ENCODE measurements at regions not wholly inside any gene's neighbourhood (a gene's known extent, or its start where the extent isn't known, plus 50 kb on each side); places are given as distances from the start of the nearest gene placed in this dataset.

DNA sequence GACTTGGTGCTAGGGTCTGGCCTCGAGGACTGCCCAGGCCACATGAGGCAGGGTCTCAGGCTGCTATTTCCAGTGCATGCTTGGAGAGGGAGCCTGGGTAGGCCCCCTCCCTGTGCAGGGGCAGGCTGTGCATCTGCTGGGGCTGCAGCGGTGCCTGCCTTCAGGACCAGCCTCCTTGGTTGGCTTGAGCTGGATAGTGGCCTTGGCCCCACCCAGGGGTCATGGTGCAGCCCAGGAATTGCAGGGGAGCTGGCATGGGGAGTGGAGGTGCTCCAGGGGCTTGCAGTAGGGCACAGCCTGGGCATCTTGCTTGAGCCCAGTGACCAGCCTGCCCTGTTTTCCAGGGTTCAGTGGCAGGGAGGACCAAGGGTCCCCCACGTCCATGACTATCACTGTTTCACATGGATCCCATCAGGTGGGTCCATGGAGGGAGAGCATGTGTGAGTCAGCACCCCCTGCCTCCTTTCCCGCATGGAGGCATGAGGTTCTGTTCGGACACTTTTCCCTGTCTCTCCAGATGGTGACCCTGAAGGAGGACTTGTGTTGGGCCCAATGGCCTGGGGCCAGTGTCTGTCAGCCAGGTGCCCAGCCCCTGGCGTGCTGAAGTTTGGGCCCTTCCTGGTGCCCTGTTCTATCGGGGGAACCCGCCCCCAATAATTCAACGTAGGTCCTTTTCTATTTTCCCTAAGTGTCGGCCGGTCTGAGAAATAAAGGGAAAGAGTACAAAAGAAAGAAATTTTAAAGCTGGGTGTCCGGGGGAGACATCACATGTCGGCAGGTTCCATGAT, 218.6 kb downstream of the SNRPN start:
- H3K27ac ChIP-seq (ENCODE audit: insufficient read depth, low read length), result no peak overlapping the region
- no peaks in the 10 kb centered on the region for H3K4me1 ChIP-seq (ENCODE audit: control insufficient read depth, insufficient read depth, low read length)
- in situ Hi-C loops (cut with MboI; ENCODE audit: low sequenced_read_pairs), result loop anchor here (25.0 kb wide), 1 partner anchor 1089 kb away; no protein-coding TSS in a partner anchor
- no peak overlapping the region for H2BK20ac ChIP-seq (ENCODE audit: low read depth, low read length)
- no peak overlapping the region for H2BK120ac ChIP-seq (ENCODE audit: low read depth, low read length)
- H3K79me1 ChIP-seq (ENCODE audit: low read depth in 1 of 2, low read length in 2 of 2), result no peaks in the 10 kb centered on the region
- H2BK5ac ChIP-seq (ENCODE audit: low read depth, low read length, poor library complexity, severe bottlenecking), result no peak overlapping the region
- H4K8ac ChIP-seq (ENCODE audit: low read depth in 2 of 2, low read length in 2 of 2), result no peak overlapping the region
- 92% methylated on average over 2 of the region's 13 CpGs; no CpG with 5 or more reads in 1 of the 2 experiments for WGBS, 2 experiments (ENCODE audit: extremely low coverage in 2 of 2, insufficient read length in 1 of 2)
- POLR2A ChIA-PET (ENCODE audit: unreplicated experiment), result no interaction called here
- no peak for TF ChIP-seq MAFK (IDR thresholded peaks at IDR 0.05; ENCODE audit: low read depth, low read length)
- no peak for TF ChIP-seq MAZ (IDR thresholded peaks at IDR 0.05; ENCODE audit: borderline replicate concordance, low read depth, low read length)
- TF ChIP-seq, protein P1, sequence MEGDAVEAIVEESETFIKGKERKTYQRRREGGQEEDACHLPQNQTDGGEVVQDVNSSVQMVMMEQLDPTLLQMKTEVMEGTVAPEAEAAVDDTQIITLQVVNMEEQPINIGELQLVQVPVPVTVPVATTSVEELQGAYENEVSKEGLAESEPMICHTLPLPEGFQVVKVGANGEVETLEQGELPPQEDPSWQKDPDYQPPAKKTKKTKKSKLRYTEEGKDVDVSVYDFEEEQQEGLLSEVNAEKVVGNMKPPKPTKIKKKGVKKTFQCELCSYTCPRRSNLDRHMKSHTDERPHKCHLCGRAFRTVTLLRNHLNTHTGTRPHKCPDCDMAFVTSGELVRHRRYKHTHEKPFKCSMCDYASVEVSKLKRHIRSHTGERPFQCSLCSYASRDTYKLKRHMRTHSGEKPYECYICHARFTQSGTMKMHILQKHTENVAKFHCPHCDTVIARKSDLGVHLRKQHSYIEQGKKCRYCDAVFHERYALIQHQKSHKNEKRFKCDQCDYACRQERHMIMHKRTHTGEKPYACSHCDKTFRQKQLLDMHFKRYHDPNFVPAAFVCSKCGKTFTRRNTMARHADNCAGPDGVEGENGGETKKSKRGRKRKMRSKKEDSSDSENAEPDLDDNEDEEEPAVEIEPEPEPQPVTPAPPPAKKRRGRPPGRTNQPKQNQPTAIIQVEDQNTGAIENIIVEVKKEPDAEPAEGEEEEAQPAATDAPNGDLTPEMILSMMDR (conservative IDR thresholded peaks at IDR 0.05; ENCODE audit: low read depth, low read length), result no peak
- TF ChIP-seq FOS (IDR thresholded peaks at IDR 0.05; ENCODE audit: low read depth, low read length), result no peak
- TF ChIP-seq POLR2A (IDR thresholded peaks at IDR 0.05; ENCODE audit: low read depth, low read length), result no peak
- TF ChIP-seq CEBPB (IDR thresholded peaks at IDR 0.05; ENCODE audit: low read depth, low read length), result no peak
- TF ChIP-seq SMC3 (IDR thresholded peaks at IDR 0.05; ENCODE audit: low read depth, low read length), result no peak
- no peak for TF ChIP-seq NFE2L2 (IDR thresholded peaks at IDR 0.05; ENCODE audit: low read depth, low read length)
- TF ChIP-seq MXI1 (IDR thresholded peaks at IDR 0.05; ENCODE audit: borderline replicate concordance, low read depth, low read length), result no peak
- TF ChIP-seq, protein P2, sequence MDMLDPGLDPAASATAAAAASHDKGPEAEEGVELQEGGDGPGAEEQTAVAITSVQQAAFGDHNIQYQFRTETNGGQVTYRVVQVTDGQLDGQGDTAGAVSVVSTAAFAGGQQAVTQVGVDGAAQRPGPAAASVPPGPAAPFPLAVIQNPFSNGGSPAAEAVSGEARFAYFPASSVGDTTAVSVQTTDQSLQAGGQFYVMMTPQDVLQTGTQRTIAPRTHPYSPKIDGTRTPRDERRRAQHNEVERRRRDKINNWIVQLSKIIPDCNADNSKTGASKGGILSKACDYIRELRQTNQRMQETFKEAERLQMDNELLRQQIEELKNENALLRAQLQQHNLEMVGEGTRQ (IDR thresholded peaks at IDR 0.05; ENCODE audit: low read depth, low read length), result no peak
- no peak for TF ChIP-seq BHLHE40 (IDR thresholded peaks at IDR 0.05; ENCODE audit: low read depth, low read length)
- TF ChIP-seq RCOR1 (IDR thresholded peaks at IDR 0.05; ENCODE audit: insufficient replicate concordance, low read length), result no peak
- no peak for TF ChIP-seq RFX5 (IDR thresholded peaks at IDR 0.05; ENCODE audit: low read depth, low read length)
- no peak for TF ChIP-seq RAD21 (IDR thresholded peaks at IDR 0.05; ENCODE audit: low read length)
- TF ChIP-seq CHD1 (IDR thresholded peaks at IDR 0.05; ENCODE audit: low read depth, low read length), result no peak
- no peaks in the 10 kb centered on the region for H3K36me3 ChIP-seq (ENCODE audit: control insufficient read depth, insufficient read depth, low read length)
- H3K27me3 ChIP-seq (ENCODE audit: control insufficient read depth, insufficient read depth, low read length), result no peaks in the 10 kb centered on the region
- no peaks in the 10 kb centered on the region for H3K9me1 ChIP-seq (ENCODE audit: insufficient read depth, low read length)
- H3K56ac ChIP-seq (ENCODE audit: extremely low read depth, insufficient read depth, low read length), result no peak overlapping the region
- no peak for ATAC-seq (ENCODE audit: low read depth)
- no peak overlapping the region for H4K91ac ChIP-seq (ENCODE audit: insufficient read depth, low read depth, low read length)
- no peak overlapping the region for H3K14ac ChIP-seq (replicated peaks; ENCODE audit: low read depth, low read length)
- H3K4ac ChIP-seq (ENCODE audit: low read depth, low read length), result no peak overlapping the region
- H3K9me3 ChIP-seq (ENCODE audit: control insufficient read depth, insufficient read depth, low read length), result peaks cover 60% of the 10 kb centered on the region
- H3K23ac ChIP-seq (ENCODE audit: low read depth, low read length), result no peak overlapping the region
- H2AK5ac ChIP-seq (ENCODE audit: low read depth, low read length), result no peak overlapping the region
- H2AK9ac ChIP-seq (replicated peaks; ENCODE audit: low read depth, low read length, poor library complexity), result no peak overlapping the region
- no peak for DNase-seq
- H3K4me3 ChIP-seq (ENCODE audit: insufficient read depth, low read depth, low read length), result no peak overlapping the region
- no peak overlapping the region for H3K9ac ChIP-seq (ENCODE audit: low read depth, low read length)
- H2AFZ ChIP-seq (replicated peaks; ENCODE audit: low read length, poor library complexity), result no peak overlapping the region
- no peaks in the 10 kb centered on the region for H4K20me1 ChIP-seq (ENCODE audit: insufficient read depth, low read length)
- H3K4me2 ChIP-seq (ENCODE audit: low read depth, low read length), result no peak overlapping the region
- no peak overlapping the region for H4K5ac ChIP-seq (ENCODE audit: low read depth, low read length)
- BruUV-seq (replicated peaks), result no TSS peak
- CTCF ChIA-PET, result no interaction called here
- intact Hi-C loops (cut with micrococcal nuclease), result no loop called here
- H2BK15ac ChIP-seq (ENCODE audit: low read depth, low read length), result no peak overlapping the region
- H3K18ac ChIP-seq (ENCODE audit: low read depth, low read length), result no peak overlapping the region
- dilution Hi-C loops (cut with HindIII; ENCODE audit: low sequenced_read_pairs, unreplicated experiment), result no loop called here
